NT2/D1 (cell line): ENCODE measurements at regions not wholly inside any gene's neighbourhood (a gene's known extent, or its start where the extent isn't known, plus 50 kb on each side); places are given as distances from the start of the nearest gene placed in this dataset.

Experiments
- DNase-seq: peaks from one replicate; pipeline ENCODE4 v3.0.0-alpha.2; 2011; ENCODE audit warnings: low read depth, low spot score
- H3K27me3 ChIP-seq: 2 replicates; pipeline ENCODE4 v1.6.0; 2011; ENCODE audit warnings: mild to moderate bottlenecking; ENCODE audit not compliant: insufficient read length, insufficient read depth
- H3K36me3 ChIP-seq: 2 replicates; pipeline ENCODE4 v1.6.1; 2011; ENCODE audit warnings: mild to moderate bottlenecking, low read length, mixed read lengths; ENCODE audit not compliant: insufficient read depth, insufficient read length
- H3K4me1 ChIP-seq: 2 replicates; pipeline ENCODE4 v1.5.1; 2011; ENCODE audit not compliant: insufficient read depth, insufficient read length
- H3K4me3 ChIP-seq: 2 replicates; pipeline ENCODE4 v1.5.1; 2011; ENCODE audit warnings: low read depth; ENCODE audit not compliant: insufficient read length
- H3K9ac ChIP-seq: 2 replicates; pipeline ENCODE4 v1.6.0; 2011; ENCODE audit warnings: low read depth; ENCODE audit not compliant: insufficient read length
- H3K9me3 ChIP-seq: 2 replicates; pipeline ENCODE4 v1.5.1; 2011; ENCODE audit warnings: mild to moderate bottlenecking, low read length; ENCODE audit not compliant: insufficient read depth
- SUZ12 ChIP-seq: IDR thresholded peaks from 2 replicates; pipeline ENCODE4 v1.6.1; 2011; ENCODE audit not compliant: insufficient read length, insufficient read depth; ENCODE audit errors: extremely low read depth
- YY1 ChIP-seq: IDR thresholded peaks from 2 replicates; pipeline ENCODE4 v1.6.1; 2011; ENCODE audit not compliant: insufficient read length, insufficient read depth
- ZNF274 ChIP-seq: IDR thresholded peaks from 2 replicates; pipeline ENCODE4 v1.6.1; 2011; ENCODE audit warnings: mild to moderate bottlenecking, low read depth, low read length

DNA sequence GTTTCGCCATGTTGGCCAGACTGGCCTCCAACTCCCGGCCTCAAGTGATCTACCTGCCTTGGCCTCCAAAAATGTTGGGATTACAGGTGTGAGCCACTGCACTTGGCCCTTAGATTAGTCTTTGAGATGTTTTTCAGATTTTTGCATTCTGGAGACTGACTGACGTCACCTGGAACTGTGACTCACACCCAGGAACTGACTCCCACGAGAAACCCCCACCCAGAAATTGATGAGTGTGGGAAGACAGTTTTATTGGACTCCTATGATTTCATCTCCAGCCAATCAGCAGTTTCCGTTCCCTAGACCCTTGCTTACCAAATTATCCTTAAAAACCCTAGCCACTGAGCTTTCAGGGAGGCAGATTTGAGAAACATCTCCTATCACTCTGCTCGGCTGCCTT, 867.3 kb downstream of the TYW1 start:
- Histone ChIP-seq H3K27me3 (no peaks in the 10 kb centered on the region), H3K4me3 (no peak overlapping the region), H3K9me3 (peaks cover 11% of the 10 kb centered on the region; the same call in 1 of the 2 replicates), H3K9ac (no peak overlapping the region), H3K36me3 (no peaks in the 10 kb centered on the region), H3K4me1 (no peaks in the 10 kb centered on the region)
- DNase-seq = no peak
- TF ChIP-seq ZNF274 (no peak), SUZ12 (no peak), YY1 (no peak)

DNA sequence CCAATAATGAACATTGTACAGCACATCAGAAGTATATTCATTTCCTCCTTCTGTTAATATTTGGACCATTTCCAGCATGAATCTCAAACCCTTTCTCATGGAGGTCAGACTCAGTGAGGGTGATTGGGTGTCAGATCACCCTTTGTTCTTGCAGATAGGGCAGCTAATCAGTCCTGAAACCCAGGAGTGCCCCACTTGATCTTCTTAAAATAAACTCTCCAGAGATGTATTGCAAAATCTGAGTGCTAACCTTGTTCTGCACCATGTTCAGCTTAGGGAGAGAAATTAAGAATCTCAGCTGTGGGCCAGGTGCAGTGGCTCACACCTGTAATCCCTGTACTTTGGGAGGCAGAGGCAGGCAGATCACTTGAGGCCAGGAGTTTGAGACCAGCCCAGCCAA, 869.4 kb downstream of the TYW1 start:
- Histone ChIP-seq H3K4me3 (no peak overlapping the region), H3K9me3 (peaks cover 11% of the 10 kb centered on the region; the same call in 1 of the 2 replicates), H3K27me3 (no peaks in the 10 kb centered on the region), H3K9ac (no peak overlapping the region), H3K4me1 (no peaks in the 10 kb centered on the region), H3K36me3 (no peaks in the 10 kb centered on the region)
- TF ChIP-seq SUZ12 (no peak), YY1 (no peak), ZNF274 (no peak)
- no peak for DNase-seq

DNA sequence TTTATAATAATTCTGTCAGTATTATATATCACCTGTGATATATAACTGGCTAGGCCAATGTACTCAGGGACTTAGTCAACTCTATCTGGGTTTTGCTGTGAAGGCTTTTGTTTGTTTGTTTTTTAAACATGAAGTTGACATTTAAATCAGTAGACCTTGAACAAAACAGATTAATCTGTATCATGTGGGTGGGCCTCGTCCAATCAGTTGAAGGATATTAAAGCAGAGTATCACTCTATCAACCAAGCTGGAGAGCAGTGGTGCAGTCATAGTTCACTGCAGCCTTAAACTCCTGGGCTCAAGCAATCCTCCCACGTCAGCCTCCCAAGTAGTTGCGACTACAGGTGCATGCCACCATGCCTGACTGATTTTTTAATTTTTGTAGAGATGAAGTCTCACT, 870.2 kb downstream of the TYW1 start:
- Histone ChIP-seq H3K4me1 (no peaks in the 10 kb centered on the region), H3K4me3 (no peak overlapping the region), H3K27me3 (no peaks in the 10 kb centered on the region), H3K36me3 (no peaks in the 10 kb centered on the region), H3K9me3 (peaks cover 8% of the 10 kb centered on the region; the same call in 1 of the 2 replicates), H3K9ac (no peak overlapping the region)
- no peak for TF ChIP-seq ZNF274
- no peak for TF ChIP-seq SUZ12
- TF ChIP-seq YY1 = no peak
- DNase-seq = no peak

DNA sequence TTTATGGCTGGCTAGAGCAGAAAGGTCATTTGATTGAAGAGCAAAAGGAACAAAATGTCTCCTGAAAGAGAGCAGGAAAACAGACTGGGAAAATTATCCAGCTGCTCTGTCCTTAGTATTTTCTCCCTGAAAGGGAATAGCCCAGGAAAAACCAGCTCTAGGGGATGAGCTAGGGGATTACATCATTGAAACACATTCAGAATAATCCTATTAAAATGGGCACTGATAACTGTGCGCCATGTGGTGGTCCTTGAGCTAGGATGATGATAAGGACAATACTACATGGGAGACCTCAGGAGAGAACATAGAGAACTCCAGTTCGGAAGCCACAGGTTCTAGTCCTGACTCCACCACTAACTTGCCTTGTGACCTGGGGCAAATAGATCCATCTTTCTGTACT, 873.8 kb downstream of the TYW1 start:
- no peak overlapping the region for H3K4me3 ChIP-seq
- H3K36me3 ChIP-seq = no peaks in the 10 kb centered on the region
- TF ChIP-seq SUZ12 = no peak
- no peak for TF ChIP-seq ZNF274
- no peak for TF ChIP-seq YY1

DNA sequence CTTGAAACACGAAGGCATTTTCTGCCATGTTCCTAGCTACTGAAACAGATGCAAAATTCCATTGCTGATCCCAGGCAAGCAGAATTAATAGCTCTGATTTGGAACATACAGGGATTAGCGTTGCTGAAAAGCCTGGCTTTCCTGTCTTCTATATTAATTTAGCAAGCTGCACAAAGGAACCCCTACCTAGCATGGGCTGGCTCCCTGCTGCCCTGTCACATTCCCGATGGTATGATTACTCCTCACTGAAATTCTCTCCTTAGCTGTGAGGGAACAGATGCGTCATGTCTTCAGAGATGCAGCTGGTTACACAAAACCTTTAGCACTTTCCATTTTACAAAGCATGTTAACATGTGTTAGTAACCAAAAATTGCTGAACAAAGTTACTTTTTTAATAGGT, 878.9 kb downstream of the TYW1 start:
- Histone ChIP-seq H3K36me3 (no peaks in the 10 kb centered on the region), H3K9me3 (no peaks in the 10 kb centered on the region), H3K27me3 (peaks cover 6% of the 10 kb centered on the region), H3K4me1 (no peaks in the 10 kb centered on the region), H3K9ac (no peak overlapping the region), H3K4me3 (no peak overlapping the region)
- no peak for TF ChIP-seq YY1
- no peak for TF ChIP-seq ZNF274
- no peak for TF ChIP-seq SUZ12
- no peak for DNase-seq

More for the DNA sequence above, 873.8 kb downstream of the TYW1 start:
- H3K27me3 ChIP-seq = no peaks in the 10 kb centered on the region
- DNase-seq = no peak
- no peaks in the 10 kb centered on the region for H3K4me1 ChIP-seq
- H3K9ac ChIP-seq = no peak overlapping the region
- no peaks in the 10 kb centered on the region for H3K9me3 ChIP-seq

DNA sequence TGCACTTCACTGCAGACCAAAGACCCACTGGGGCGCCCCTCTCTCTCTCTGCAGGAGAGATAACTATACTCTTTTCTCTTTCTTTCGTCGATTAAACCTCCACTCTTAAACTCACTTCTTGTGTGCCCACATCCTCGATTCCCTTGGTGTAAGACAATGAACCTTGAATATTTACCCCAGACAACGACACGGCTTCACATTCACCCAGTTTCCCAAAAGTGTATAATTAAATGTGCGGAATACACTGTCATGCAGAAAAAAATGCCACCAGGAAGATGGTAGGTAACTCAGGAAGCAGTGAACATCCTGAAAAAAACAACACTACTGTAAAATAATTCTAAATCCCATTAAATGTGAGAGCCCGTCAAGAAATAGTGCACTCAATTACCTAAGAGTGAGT, 882.2 kb downstream of the TYW1 start:
- no peak for DNase-seq
- Histone ChIP-seq H3K27me3 (peaks cover 11% of the 10 kb centered on the region), H3K9ac (peak overlapping the region; percentile 61), H3K4me1 (no peaks in the 10 kb centered on the region), H3K9me3 (no peaks in the 10 kb centered on the region), H3K36me3 (no peaks in the 10 kb centered on the region), H3K4me3 (peak overlapping the region; percentile 19)
- TF ChIP-seq SUZ12 (no peak), YY1 (no peak), ZNF274 (no peak)

DNA sequence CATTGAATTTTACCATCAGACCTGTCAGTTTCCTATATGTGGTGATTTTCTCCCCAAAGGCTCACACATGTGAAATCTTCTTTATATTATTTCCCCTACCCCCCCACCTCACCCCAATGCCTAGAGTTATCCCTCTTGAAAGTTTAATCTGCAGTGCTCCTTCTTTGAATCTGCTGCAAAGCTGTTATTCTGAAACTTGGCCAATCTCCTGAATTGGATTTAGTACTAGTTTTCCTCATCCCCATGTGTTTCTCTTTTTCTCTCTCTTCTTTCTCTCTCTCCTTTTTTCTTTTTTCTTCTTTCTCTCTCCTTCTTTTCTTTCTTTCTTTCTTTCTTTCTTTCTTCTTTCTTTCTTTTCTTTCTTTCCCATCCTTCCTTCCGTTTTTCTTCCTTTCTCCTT, 886.2 kb downstream of the TYW1 start:
- TF ChIP-seq ZNF274 (no peak), SUZ12 (no peak), YY1 (no peak)
- no peak for DNase-seq
- H3K4me1 ChIP-seq = no peaks in the 10 kb centered on the region
- no peak overlapping the region for H3K9ac ChIP-seq
- peaks cover 20% of the 10 kb centered on the region; the same call in 1 of the 2 replicates for H3K9me3 ChIP-seq
- peaks cover 12% of the 10 kb centered on the region for H3K27me3 ChIP-seq
- H3K4me3 ChIP-seq = no peak overlapping the region
- H3K36me3 ChIP-seq = no peaks in the 10 kb centered on the region

DNA sequence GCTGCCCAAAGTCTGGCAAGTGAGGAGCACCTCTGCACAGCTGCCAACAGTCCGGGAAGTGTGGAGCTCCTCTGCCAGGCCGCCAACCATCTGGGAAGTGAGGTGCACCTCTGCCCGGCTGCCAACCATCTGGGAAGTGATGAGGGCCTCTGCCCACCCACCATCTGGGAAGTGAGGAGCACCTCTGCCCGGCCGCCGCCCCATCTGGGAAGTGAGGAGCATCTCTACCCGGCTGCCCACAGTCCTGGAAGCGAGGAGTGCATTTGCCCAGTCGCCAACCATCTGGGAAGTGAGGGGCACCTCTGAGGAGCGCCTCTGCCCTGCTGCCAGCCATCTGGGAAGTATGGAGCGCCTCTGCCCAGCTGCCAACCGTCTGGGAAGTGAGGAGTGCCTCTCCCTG, 893.7 kb downstream of the TYW1 start:
- Histone ChIP-seq H3K36me3 (no peaks in the 10 kb centered on the region), H3K9me3 (peaks cover 51% of the 10 kb centered on the region), H3K27me3 (no peaks in the 10 kb centered on the region), H3K9ac (no peak overlapping the region), H3K4me1 (no peaks in the 10 kb centered on the region), H3K4me3 (no peak overlapping the region)
- no peak for DNase-seq
- TF ChIP-seq SUZ12 (no peak), ZNF274 (no peak)
